GM12878 (cell line): ENCODE measurements at regions not wholly inside any gene's neighbourhood (a gene's known extent, or its start where the extent isn't known, plus 50 kb on each side); places are given as distances from the start of the nearest gene placed in this dataset.

Experiments used
- ATAC-seq: fragments of 200-7000 bp; cut with Tn5 transposase; 3 replicates; pipeline ENCODE4 v1.9.1; 2020; ENCODE audit warnings: mild to moderate bottlenecking, moderate library complexity
- BruUV-seq: library from RNA; stranded (reverse); fragments of 400-500 nt; replicated peaks from 2 replicates; lab custom pipeline; 2021; lab: Mats Ljungman, UMichigan
- CTCF ChIA-PET: fragments of 300-600 bp; sonication (Branson Sonifier 250); formaldehyde crosslinking; extraction: SDS; loops from one replicate; lab custom pipeline; 2021; ENCODE audit warnings: inconsistent platforms; lab: Yijun Ruan, JAX
- POLR2A ChIA-PET: fragments of 350-600 bp; formaldehyde crosslinking; extraction: SDS; loops from one replicate; lab custom pipeline; 2021; ENCODE audit warnings: inconsistent platforms; lab: Charles Lee
- RAD21 ChIA-PET: fragments of 300-600 bp; sonication (Branson Sonifier 250); formaldehyde crosslinking; loops from one replicate; lab custom pipeline; 2023; ENCODE audit warnings: antibody characterized with exemption; ENCODE audit not compliant: unreplicated experiment; lab: Charles Lee
- SMC1A ChIA-PET: fragments of 300-600 bp; sonication (Branson Sonifier 250); formaldehyde crosslinking; loops from one replicate; lab custom pipeline; 2023; ENCODE audit not compliant: unreplicated experiment, uncharacterized antibody; lab: Charles Lee
- DNase-seq: peaks from one replicate; pipeline ENCODE4 v3.0.0-alpha.2; 2011; ENCODE audit warnings: low read depth, low spot score
- FAIRE-seq: peaks from 3 replicates; lab custom pipeline; 2011; peaks lifted over from hg19 to GRCh38; lab: Jason Lieb, UNC
- H2AFZ ChIP-seq: 2 replicates; pipeline ENCODE4 v1.6.0; 2011; ENCODE audit warnings: low read depth, low read length, control low read depth; ENCODE audit not compliant: control insufficient read depth
- H3K27ac ChIP-seq: 2 replicates; pipeline ENCODE4 v1.5.1; 2011; ENCODE audit warnings: control low read depth; ENCODE audit not compliant: control insufficient read depth, insufficient read depth
- H3K27me3 ChIP-seq, 2 experiments: replicated peaks in 1 of 2; 2 replicates each; pipeline versions ENCODE4 v1.6.0 to v1.6.1; 2011; ENCODE audit warnings: low read length in 1 of 2; ENCODE audit not compliant: control insufficient read depth in 2 of 2, insufficient read depth in 2 of 2
- H3K36me3 ChIP-seq, 2 experiments: 2 replicates each; pipeline ENCODE4 v1.5.1; 2011; ENCODE audit warnings: low read length in 1 of 2; ENCODE audit not compliant: control insufficient read depth in 2 of 2, insufficient read depth in 2 of 2
- H3K4me1 ChIP-seq: 2 replicates; pipeline ENCODE4 v1.6.1; 2011; ENCODE audit warnings: mild to moderate bottlenecking, low read length, moderate library complexity, mixed read lengths; ENCODE audit not compliant: control insufficient read depth, insufficient read depth
- H3K4me2 ChIP-seq: 2 replicates; pipeline ENCODE4 v1.6.0; 2011; ENCODE audit warnings: control low read depth; ENCODE audit not compliant: control insufficient read depth, insufficient read depth
- H3K4me3 ChIP-seq: fragments of 200-600 bp; sonication (generic); 2 replicates; pipeline ENCODE4 v1.5.1; 2016
- H3K79me2 ChIP-seq: 2 replicates; pipeline ENCODE4 v1.6.0; 2011; ENCODE audit warnings: low read length; ENCODE audit not compliant: control insufficient read depth, insufficient read depth
- H3K9ac ChIP-seq: 2 replicates; pipeline ENCODE4 v1.8.0; 2011; ENCODE audit warnings: low read length, control low read depth, mixed read lengths; ENCODE audit not compliant: control insufficient read depth, insufficient read depth
- H3K9me3 ChIP-seq: replicated peaks from 3 replicates; pipeline ENCODE4 v1.5.1; 2011; ENCODE audit warnings: mild to moderate bottlenecking, low read length; ENCODE audit not compliant: control insufficient read depth, insufficient read depth
- H4K20me1 ChIP-seq: 2 replicates; pipeline ENCODE4 v1.6.0; 2011; ENCODE audit not compliant: control insufficient read depth, insufficient read depth
- CEBPB ChIP-seq, 2 experiments: fragments of 150-350 bp in 1 of 2; IDR thresholded peaks; 2 replicates each; pipeline ENCODE4 v1.6.1; 2012 to 2014; ENCODE audit warnings: low read depth in 2 of 2, low read length in 2 of 2, borderline replicate concordance in 1 of 2, inconsistent platforms in 1 of 2
- CHD4 ChIP-seq: fragments of 200-600 bp; sonication (generic); IDR thresholded peaks from 2 replicates; pipeline ENCODE4 v1.6.1; 2016; ENCODE audit warnings: mild to moderate bottlenecking
- EED ChIP-seq: sonication (generic); IDR thresholded peaks from 2 replicates; pipeline ENCODE4 v1.6.1; 2016; ENCODE audit warnings: antibody characterized with exemption, low read depth
- MEF2A ChIP-seq: IDR thresholded peaks from 2 replicates; pipeline ENCODE4 v1.6.1; 2011; ENCODE audit warnings: low read depth, mild to moderate bottlenecking, low read length, moderate library complexity; ENCODE audit not compliant: insufficient read depth
- WGBS: methylation state at CpG from one replicate; pipeline ENCODE4 v1.1.6; 2016; ENCODE audit warnings: low lambda C conversion rate; ENCODE audit not compliant: insufficient replicate concordance, insufficient coverage; ENCODE audit errors: missing lambda C conversion rate; 5-methylcytosine and 5-hydroxymethylcytosine counted together
- in situ Hi-C: fragments of 300-500 bp; cut with MboI; formaldehyde crosslinking; loops from 9 replicates; pipeline ENCODE4 v1.14.3; 2018; ENCODE audit warnings: mixed read lengths
- intact Hi-C: fragments of 100-400 bp; cut with micrococcal nuclease; formaldehyde crosslinking; loops from one replicate; pipeline ENCODE4 v1.14.2; 2022; ENCODE audit not compliant: unreplicated experiment
- TF ChIP-seq, protein P1 (sequence below): fragments of 450-650 bp; IDR thresholded peaks from 2 replicates; pipeline ENCODE4 v1.6.1; 2017; ENCODE audit warnings: low read depth, mild to moderate bottlenecking, moderate library complexity
- TF ChIP-seq, protein P2 (sequence below): fragments of 450-650 bp; IDR thresholded peaks from 2 replicates; pipeline ENCODE4 v1.6.1; 2014; ENCODE audit warnings: mild to moderate bottlenecking
- TF ChIP-seq, protein P3 (sequence below): fragments of 450-650 bp; IDR thresholded peaks from 2 replicates; pipeline ENCODE4 v1.6.1; 2016; ENCODE audit warnings: mild to moderate bottlenecking
- TF ChIP-seq, protein P4 (sequence below): fragments of 450-650 bp; IDR thresholded peaks from 2 replicates; pipeline ENCODE4 v1.6.1; 2016; ENCODE audit warnings: mild to moderate bottlenecking

DNA sequence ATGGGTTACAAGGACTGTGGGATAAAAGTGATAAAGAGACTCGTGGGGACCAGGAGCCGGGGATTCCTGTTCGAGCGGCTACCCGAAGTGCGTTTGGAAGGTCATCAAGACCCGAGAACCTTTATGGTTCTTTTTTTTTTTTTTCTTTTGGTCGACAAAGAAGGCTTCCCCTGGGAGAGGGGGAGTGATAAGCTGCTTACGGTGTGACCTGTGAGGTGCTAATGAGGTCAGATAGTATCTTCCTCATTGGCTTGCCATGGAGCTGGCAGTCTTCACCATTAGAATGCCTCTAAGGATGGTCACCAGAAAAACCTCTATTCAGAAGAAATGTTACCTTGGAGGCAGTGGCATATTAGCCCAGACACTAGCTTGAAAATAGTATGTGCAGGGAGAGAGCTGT is 92.3 kb upstream of the STEAP4 start:
- no peak for DNase-seq
- no peaks in the 10 kb centered on the region for H3K4me1 ChIP-seq
- TF ChIP-seq EED: no peak
- TF ChIP-seq CHD4: no peak
- no peak for TF ChIP-seq MEF2A
- TF ChIP-seq, protein P1, sequence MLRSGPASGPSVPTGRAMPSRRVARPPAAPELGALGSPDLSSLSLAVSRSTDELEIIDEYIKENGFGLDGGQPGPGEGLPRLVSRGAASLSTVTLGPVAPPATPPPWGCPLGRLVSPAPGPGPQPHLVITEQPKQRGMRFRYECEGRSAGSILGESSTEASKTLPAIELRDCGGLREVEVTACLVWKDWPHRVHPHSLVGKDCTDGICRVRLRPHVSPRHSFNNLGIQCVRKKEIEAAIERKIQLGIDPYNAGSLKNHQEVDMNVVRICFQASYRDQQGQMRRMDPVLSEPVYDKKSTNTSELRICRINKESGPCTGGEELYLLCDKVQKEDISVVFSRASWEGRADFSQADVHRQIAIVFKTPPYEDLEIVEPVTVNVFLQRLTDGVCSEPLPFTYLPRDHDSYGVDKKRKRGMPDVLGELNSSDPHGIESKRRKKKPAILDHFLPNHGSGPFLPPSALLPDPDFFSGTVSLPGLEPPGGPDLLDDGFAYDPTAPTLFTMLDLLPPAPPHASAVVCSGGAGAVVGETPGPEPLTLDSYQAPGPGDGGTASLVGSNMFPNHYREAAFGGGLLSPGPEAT: no peak
- TF ChIP-seq CEBPB (IDR thresholded peaks at IDR 0.05; ENCODE audit: borderline replicate concordance in 1 of 2, low read depth in 2 of 2, low read length in 2 of 2): no peak
- TF ChIP-seq, protein P2, sequence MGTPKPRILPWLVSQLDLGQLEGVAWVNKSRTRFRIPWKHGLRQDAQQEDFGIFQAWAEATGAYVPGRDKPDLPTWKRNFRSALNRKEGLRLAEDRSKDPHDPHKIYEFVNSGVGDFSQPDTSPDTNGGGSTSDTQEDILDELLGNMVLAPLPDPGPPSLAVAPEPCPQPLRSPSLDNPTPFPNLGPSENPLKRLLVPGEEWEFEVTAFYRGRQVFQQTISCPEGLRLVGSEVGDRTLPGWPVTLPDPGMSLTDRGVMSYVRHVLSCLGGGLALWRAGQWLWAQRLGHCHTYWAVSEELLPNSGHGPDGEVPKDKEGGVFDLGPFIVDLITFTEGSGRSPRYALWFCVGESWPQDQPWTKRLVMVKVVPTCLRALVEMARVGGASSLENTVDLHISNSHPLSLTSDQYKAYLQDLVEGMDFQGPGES: no peak
- TF ChIP-seq, protein P3, sequence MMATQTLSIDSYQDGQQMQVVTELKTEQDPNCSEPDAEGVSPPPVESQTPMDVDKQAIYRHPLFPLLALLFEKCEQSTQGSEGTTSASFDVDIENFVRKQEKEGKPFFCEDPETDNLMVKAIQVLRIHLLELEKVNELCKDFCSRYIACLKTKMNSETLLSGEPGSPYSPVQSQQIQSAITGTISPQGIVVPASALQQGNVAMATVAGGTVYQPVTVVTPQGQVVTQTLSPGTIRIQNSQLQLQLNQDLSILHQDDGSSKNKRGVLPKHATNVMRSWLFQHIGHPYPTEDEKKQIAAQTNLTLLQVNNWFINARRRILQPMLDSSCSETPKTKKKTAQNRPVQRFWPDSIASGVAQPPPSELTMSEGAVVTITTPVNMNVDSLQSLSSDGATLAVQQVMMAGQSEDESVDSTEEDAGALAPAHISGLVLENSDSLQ: no peak
- TF ChIP-seq, protein P4, sequence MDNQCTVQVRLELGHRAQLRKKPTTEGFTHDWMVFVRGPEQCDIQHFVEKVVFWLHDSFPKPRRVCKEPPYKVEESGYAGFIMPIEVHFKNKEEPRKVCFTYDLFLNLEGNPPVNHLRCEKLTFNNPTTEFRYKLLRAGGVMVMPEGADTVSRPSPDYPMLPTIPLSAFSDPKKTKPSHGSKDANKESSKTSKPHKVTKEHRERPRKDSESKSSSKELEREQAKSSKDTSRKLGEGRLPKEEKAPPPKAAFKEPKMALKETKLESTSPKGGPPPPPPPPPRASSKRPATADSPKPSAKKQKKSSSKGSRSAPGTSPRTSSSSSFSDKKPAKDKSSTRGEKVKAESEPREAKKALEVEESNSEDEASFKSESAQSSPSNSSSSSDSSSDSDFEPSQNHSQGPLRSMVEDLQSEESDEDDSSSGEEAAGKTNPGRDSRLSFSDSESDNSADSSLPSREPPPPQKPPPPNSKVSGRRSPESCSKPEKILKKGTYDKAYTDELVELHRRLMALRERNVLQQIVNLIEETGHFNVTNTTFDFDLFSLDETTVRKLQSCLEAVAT: no peak
- no peak overlapping the region for H2AFZ ChIP-seq
- intact Hi-C loops (loop anchor here (5.0 kb wide), 1 partner anchor 157 kb away; no protein-coding TSS in a partner anchor), in situ Hi-C loops (no loop called here)
- RAD21 ChIA-PET: interaction anchor here (0.7 to 2.4 kb wide), 6 partner anchors 35 to 436 kb away, joined by 3 to 15 read pairs (median 3); no protein-coding TSS in a partner anchor
- SMC1A ChIA-PET: interaction anchor here (0.6 to 2.4 kb wide), 12 partner anchors 55 to 461 kb away, joined by 3 to 9 read pairs (median 4); no protein-coding TSS in a partner anchor
- H3K79me2 ChIP-seq: no peaks in the 10 kb centered on the region
- H3K4me3 ChIP-seq: no peak overlapping the region
- 63% methylated on average over 9 of the region's 9 CpGs for WGBS
- no peaks in the 10 kb centered on the region for H4K20me1 ChIP-seq
- H3K9ac ChIP-seq: no peak overlapping the region
- no TSS peak for BruUV-seq
- POLR2A ChIA-PET: no interaction called here
- no peaks in the 10 kb centered on the region for H3K9me3 ChIP-seq
- ATAC-seq: no peak
- no peaks in the 10 kb centered on the region for H3K36me3 ChIP-seq
- CTCF ChIA-PET: interaction anchor here (0.6 to 2.0 kb wide), 16 partner anchors 10 to 1364 kb away, joined by 3 to 11 read pairs (median 4); no protein-coding TSS in a partner anchor
- H3K27ac ChIP-seq: no peak overlapping the region
- no peak for FAIRE-seq
- H3K27me3 ChIP-seq: no peaks in the 10 kb centered on the region
- no peak overlapping the region for H3K4me2 ChIP-seq
